ENCODE measurements at regions not wholly inside any gene's neighbourhood (a gene's known extent, or its start where the extent isn't known, plus 50 kb on each side); places are given as distances from the start of the nearest gene placed in this dataset.

- no peak for TF ChIP-seq CTCF (IDR thresholded peaks at IDR 0.05; ENCODE audit: extremely low read depth in 1 of 2, insufficient read depth in 1 of 2, low read depth in 1 of 2, low read length in 2 of 2)
- TF ChIP-seq POLR2A (IDR thresholded peaks at IDR 0.05; ENCODE audit: low read depth, low read length) = no peak
- TF ChIP-seq EZH2 (IDR thresholded peaks at IDR 0.05; ENCODE audit: borderline replicate concordance, low read depth, low read length, severe bottlenecking) = no peak
- no peak for TF ChIP-seq POLR2AphosphoS5 (IDR thresholded peaks at IDR 0.05; ENCODE audit: insufficient read depth, low read depth, low read length)
- TF ChIP-seq FOS (IDR thresholded peaks at IDR 0.05; ENCODE audit: borderline replicate concordance, insufficient read depth, low read length) = no peak
- no peak for TF ChIP-seq MYC (IDR thresholded peaks at IDR 0.05; ENCODE audit: low read depth, low read length)
- TF ChIP-seq MAX (IDR thresholded peaks at IDR 0.05; ENCODE audit: insufficient read depth, insufficient read length) = no peak
- no peak for TF ChIP-seq GATA2 (IDR thresholded peaks at IDR 0.05; ENCODE audit: insufficient read depth, insufficient read length, low read depth, low read length)
Observed at GRCh38 chr5:110048491-110048890, 358.8 kb downstream of the MAN2A1 start.

Data from endothelial cell of umbilical vein (primary cell).